H1 (cell line): ENCODE measurements at regions not wholly inside any gene's neighbourhood (a gene's known extent, or its start where the extent isn't known, plus 50 kb on each side); places are given as distances from the start of the nearest gene placed in this dataset.

Experiments
- EGR1 ChIP-seq: IDR thresholded peaks from 2 replicates; pipeline ENCODE4 v1.6.1; 2011; ENCODE audit warnings: low read depth, low read length, borderline replicate concordance
- RAD21 ChIP-seq, 2 experiments: IDR thresholded peaks in 1 of 2; conservative IDR thresholded peaks in 1 of 2; 2 replicates each; pipeline ENCODE4 v1.6.1; 2011; ENCODE audit warnings: low read depth in 2 of 2, low read length in 2 of 2, improper control_type of control experiment in 1 of 2, inconsistent platforms in 1 of 2, mild to moderate bottlenecking in 1 of 2, moderate library complexity in 1 of 2
- SIN3A ChIP-seq, 2 experiments: IDR thresholded peaks in 1 of 2; conservative IDR thresholded peaks in 1 of 2; 2 replicates each; pipeline ENCODE4 v1.6.1; 2011 to 2012; ENCODE audit warnings: low read length in 2 of 2, improper control_type of control experiment in 1 of 2, low read depth in 1 of 2, mild to moderate bottlenecking in 1 of 2
- SIX5 ChIP-seq: IDR thresholded peaks from 2 replicates; pipeline ENCODE4 v1.6.1; 2011; ENCODE audit warnings: mild to moderate bottlenecking, low read depth, low read length
- SUZ12 ChIP-seq: fragments of 200-600 bp; sonication (generic); IDR thresholded peaks from 2 replicates; pipeline ENCODE4 v1.6.1; 2012; ENCODE audit warnings: mild to moderate bottlenecking, inconsistent platforms, low read length, moderate library complexity, mixed read lengths
- TF ChIP-seq, protein P1 (sequence below): fragments of 300-600 bp; sonication (generic); IDR thresholded peaks from 2 replicates; pipeline ENCODE4 v1.7.1; 2012; ENCODE audit warnings: low read length, moderate library complexity, mild to moderate bottlenecking, inconsistent platforms; ENCODE audit not compliant: insufficient replicate concordance
- TF ChIP-seq, protein P2 (sequence below): IDR thresholded peaks from 2 replicates; pipeline ENCODE4 v1.6.1; 2011; ENCODE audit warnings: low read depth, mild to moderate bottlenecking, low read length; ENCODE audit not compliant: insufficient read depth

DNA sequence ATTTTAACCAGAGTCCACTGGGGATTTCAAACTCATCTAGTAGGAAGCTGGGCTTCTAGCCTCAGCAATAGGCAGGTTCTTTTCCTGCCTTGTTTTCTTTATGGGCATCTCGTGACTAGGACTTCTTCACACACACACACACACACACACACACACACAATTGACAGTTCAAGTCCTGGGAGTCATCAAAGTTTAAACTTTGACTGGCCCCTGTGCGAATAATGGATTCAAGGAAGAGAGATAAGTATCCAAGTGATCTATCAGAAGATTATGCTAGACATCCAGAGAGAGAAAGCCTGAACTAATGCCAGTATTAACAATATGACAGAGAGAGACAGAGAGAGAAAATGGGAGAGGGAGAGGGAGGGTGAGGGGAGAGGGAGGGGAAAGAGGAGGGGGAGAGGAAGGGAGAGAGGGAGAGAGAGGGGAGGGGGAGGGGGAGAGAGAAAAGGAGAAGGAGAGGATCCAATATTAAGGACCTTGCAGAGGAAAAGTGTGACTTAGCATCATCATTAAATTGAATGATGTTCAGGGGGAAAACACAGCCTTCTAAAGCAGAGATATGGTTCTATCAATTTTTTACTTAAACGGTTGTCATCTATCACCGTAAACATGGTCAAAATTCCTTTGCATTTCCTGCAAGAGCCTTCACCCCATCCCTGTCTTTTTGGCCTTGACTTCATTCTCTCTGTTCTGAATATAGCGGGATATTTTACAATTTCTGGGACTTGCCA lies 327.6 kb upstream of the ZEB2 start (continued):
- TF ChIP-seq, protein P1, sequence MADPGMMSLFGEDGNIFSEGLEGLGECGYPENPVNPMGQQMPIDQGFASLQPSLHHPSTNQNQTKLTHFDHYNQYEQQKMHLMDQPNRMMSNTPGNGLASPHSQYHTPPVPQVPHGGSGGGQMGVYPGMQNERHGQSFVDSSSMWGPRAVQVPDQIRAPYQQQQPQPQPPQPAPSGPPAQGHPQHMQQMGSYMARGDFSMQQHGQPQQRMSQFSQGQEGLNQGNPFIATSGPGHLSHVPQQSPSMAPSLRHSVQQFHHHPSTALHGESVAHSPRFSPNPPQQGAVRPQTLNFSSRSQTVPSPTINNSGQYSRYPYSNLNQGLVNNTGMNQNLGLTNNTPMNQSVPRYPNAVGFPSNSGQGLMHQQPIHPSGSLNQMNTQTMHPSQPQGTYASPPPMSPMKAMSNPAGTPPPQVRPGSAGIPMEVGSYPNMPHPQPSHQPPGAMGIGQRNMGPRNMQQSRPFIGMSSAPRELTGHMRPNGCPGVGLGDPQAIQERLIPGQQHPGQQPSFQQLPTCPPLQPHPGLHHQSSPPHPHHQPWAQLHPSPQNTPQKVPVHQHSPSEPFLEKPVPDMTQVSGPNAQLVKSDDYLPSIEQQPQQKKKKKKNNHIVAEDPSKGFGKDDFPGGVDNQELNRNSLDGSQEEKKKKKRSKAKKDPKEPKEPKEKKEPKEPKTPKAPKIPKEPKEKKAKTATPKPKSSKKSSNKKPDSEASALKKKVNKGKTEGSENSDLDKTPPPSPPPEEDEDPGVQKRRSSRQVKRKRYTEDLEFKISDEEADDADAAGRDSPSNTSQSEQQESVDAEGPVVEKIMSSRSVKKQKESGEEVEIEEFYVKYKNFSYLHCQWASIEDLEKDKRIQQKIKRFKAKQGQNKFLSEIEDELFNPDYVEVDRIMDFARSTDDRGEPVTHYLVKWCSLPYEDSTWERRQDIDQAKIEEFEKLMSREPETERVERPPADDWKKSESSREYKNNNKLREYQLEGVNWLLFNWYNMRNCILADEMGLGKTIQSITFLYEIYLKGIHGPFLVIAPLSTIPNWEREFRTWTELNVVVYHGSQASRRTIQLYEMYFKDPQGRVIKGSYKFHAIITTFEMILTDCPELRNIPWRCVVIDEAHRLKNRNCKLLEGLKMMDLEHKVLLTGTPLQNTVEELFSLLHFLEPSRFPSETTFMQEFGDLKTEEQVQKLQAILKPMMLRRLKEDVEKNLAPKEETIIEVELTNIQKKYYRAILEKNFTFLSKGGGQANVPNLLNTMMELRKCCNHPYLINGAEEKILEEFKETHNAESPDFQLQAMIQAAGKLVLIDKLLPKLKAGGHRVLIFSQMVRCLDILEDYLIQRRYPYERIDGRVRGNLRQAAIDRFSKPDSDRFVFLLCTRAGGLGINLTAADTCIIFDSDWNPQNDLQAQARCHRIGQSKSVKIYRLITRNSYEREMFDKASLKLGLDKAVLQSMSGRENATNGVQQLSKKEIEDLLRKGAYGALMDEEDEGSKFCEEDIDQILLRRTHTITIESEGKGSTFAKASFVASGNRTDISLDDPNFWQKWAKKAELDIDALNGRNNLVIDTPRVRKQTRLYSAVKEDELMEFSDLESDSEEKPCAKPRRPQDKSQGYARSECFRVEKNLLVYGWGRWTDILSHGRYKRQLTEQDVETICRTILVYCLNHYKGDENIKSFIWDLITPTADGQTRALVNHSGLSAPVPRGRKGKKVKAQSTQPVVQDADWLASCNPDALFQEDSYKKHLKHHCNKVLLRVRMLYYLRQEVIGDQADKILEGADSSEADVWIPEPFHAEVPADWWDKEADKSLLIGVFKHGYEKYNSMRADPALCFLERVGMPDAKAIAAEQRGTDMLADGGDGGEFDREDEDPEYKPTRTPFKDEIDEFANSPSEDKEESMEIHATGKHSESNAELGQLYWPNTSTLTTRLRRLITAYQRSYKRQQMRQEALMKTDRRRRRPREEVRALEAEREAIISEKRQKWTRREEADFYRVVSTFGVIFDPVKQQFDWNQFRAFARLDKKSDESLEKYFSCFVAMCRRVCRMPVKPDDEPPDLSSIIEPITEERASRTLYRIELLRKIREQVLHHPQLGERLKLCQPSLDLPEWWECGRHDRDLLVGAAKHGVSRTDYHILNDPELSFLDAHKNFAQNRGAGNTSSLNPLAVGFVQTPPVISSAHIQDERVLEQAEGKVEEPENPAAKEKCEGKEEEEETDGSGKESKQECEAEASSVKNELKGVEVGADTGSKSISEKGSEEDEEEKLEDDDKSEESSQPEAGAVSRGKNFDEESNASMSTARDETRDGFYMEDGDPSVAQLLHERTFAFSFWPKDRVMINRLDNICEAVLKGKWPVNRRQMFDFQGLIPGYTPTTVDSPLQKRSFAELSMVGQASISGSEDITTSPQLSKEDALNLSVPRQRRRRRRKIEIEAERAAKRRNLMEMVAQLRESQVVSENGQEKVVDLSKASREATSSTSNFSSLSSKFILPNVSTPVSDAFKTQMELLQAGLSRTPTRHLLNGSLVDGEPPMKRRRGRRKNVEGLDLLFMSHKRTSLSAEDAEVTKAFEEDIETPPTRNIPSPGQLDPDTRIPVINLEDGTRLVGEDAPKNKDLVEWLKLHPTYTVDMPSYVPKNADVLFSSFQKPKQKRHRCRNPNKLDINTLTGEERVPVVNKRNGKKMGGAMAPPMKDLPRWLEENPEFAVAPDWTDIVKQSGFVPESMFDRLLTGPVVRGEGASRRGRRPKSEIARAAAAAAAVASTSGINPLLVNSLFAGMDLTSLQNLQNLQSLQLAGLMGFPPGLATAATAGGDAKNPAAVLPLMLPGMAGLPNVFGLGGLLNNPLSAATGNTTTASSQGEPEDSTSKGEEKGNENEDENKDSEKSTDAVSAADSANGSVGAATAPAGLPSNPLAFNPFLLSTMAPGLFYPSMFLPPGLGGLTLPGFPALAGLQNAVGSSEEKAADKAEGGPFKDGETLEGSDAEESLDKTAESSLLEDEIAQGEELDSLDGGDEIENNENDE, result no peak
- TF ChIP-seq, protein P2, sequence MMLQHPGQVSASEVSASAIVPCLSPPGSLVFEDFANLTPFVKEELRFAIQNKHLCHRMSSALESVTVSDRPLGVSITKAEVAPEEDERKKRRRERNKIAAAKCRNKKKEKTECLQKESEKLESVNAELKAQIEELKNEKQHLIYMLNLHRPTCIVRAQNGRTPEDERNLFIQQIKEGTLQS, result no peak
- no peak for TF ChIP-seq RAD21 (IDR thresholded peaks at IDR 0.05 in 1 of 2, conservative IDR thresholded peaks at IDR 0.05 in 1 of 2; ENCODE audit: low read depth in 2 of 2, low read length in 2 of 2)
- no peak for TF ChIP-seq EGR1
- no peak for TF ChIP-seq SUZ12
- no peak for TF ChIP-seq SIX5
- TF ChIP-seq SIN3A (conservative IDR thresholded peaks at IDR 0.05 in 1 of 2, IDR thresholded peaks at IDR 0.05 in 1 of 2; ENCODE audit: low read depth in 1 of 2, low read length in 2 of 2), result no peak
- TF ChIP-seq, all 59 proteins: peak for 0
